H1 (cell line): ENCODE measurements at regions not wholly inside any gene's neighbourhood (a gene's known extent, or its start where the extent isn't known, plus 50 kb on each side); places are given as distances from the start of the nearest gene placed in this dataset.

ENCODE experiments used
- CTCF ChIA-PET: fragments of 300-600 bp; sonication (Branson Sonifier 250); formaldehyde crosslinking; loops from one replicate; lab custom pipeline; 2021; ENCODE audit not compliant: partially characterized antibody; lab: Charles Lee
- POLR2A ChIA-PET: fragments of 300-600 bp; sonication (Branson Sonifier 250); formaldehyde crosslinking; loops from one replicate; lab custom pipeline; 2021; ENCODE audit warnings: inconsistent platforms; ENCODE audit not compliant: partially characterized antibody; lab: Charles Lee
- DNase-seq, 2 experiments: peaks; one replicate each; pipeline versions ENCODE4 v3.0.0 to v3.0.0-alpha.2; 2010 to 2022; ENCODE audit warnings: low spot score in 2 of 2, low read depth in 1 of 2, mixed read lengths in 1 of 2
- FAIRE-seq: peaks from 2 replicates; lab custom pipeline; 2011; peaks lifted over from hg19 to GRCh38; lab: Jason Lieb, UNC
- H2AFZ ChIP-seq: 2 replicates; pipeline ENCODE4 v1.8.1; 2012; ENCODE audit warnings: low read length, inconsistent platforms
- H2AK5ac ChIP-seq: 2 replicates; pipeline ENCODE4 v1.6.1; 2013; ENCODE audit warnings: low read depth, low read length
- H2BK120ac ChIP-seq: replicated peaks from 2 replicates; pipeline ENCODE3; 2013; ENCODE audit warnings: low read depth, low read length, inconsistent platforms
- H2BK12ac ChIP-seq: 2 replicates; pipeline ENCODE4 v1.6.1; 2013; ENCODE audit warnings: low read depth, low read length
- H2BK15ac ChIP-seq: 2 replicates; pipeline ENCODE4 v1.6.1; 2013; ENCODE audit warnings: low read length
- H2BK20ac ChIP-seq: 2 replicates; pipeline ENCODE4 v1.6.1; 2013; ENCODE audit warnings: low read length
- H2BK5ac ChIP-seq: 2 replicates; pipeline ENCODE4 v1.6.1; 2013; ENCODE audit warnings: low read depth, low read length
- H3K14ac ChIP-seq: 2 replicates; pipeline ENCODE4 v1.6.1; 2013; ENCODE audit warnings: inconsistent platforms; ENCODE audit not compliant: insufficient read length
- H3K18ac ChIP-seq: 2 replicates; pipeline ENCODE4 v1.6.1; 2013; ENCODE audit warnings: low read length; ENCODE audit errors: extremely low read depth
- H3K23ac ChIP-seq: 2 replicates; pipeline ENCODE4 v1.6.1; 2013; ENCODE audit warnings: inconsistent platforms; ENCODE audit not compliant: insufficient read length
- H3K23me2 ChIP-seq: 2 replicates; pipeline ENCODE4 v1.6.1; 2013; ENCODE audit warnings: low read depth, low read length
- H3K27ac ChIP-seq: 2 replicates; pipeline ENCODE4 v1.6.1; 2011; ENCODE audit warnings: low read depth, low read length, inconsistent platforms
- H3K27me3 ChIP-seq, 4 experiments: replicated peaks in 1 of 4; 1 replicate in 1 of 4; 2 replicates in 3 of 4; pipeline versions ENCODE4 v1.6.1 to v1.8.1; 2011 to 2013; ENCODE audit warnings: low read length in 3 of 4, mild to moderate bottlenecking in 3 of 4, inconsistent platforms in 2 of 4, mixed read lengths in 2 of 4, moderate library complexity in 1 of 4; ENCODE audit not compliant: control insufficient read depth in 3 of 4, insufficient read depth in 3 of 4; ENCODE audit errors: extremely low read depth in 1 of 4
- H3K36me3 ChIP-seq, 4 experiments: 2 replicates each; pipeline versions ENCODE4 v1.6.1 to v1.8.1; 2011 to 2013; ENCODE audit warnings: mild to moderate bottlenecking in 4 of 4, low read length in 3 of 4, moderate library complexity in 2 of 4, control low read depth in 1 of 4, inconsistent platforms in 1 of 4; ENCODE audit not compliant: insufficient read depth in 4 of 4, control insufficient read depth in 2 of 4
- H3K4ac ChIP-seq: replicated peaks from 2 replicates; pipeline ENCODE3; 2013; ENCODE audit warnings: low read length, low read depth, mixed read lengths, inconsistent platforms; ENCODE audit not compliant: insufficient read length
- H3K4me1 ChIP-seq, 4 experiments: replicated peaks in 1 of 4; 1 replicate in 1 of 4; 2 replicates in 3 of 4; pipeline versions ENCODE4 v1.6.1 to v1.8.1; 2011 to 2013; ENCODE audit warnings: low read length in 3 of 4, inconsistent platforms in 2 of 4, mixed read lengths in 1 of 4; ENCODE audit not compliant: insufficient read depth in 4 of 4, control insufficient read depth in 3 of 4
- H3K4me2 ChIP-seq, 2 experiments: 2 replicates each; pipeline versions ENCODE4 v1.6.1 to v1.8.1; 2011 to 2013; ENCODE audit warnings: low read depth in 2 of 2, low read length in 2 of 2, control low read depth in 1 of 2, inconsistent platforms in 1 of 2, mild to moderate bottlenecking in 1 of 2; ENCODE audit not compliant: insufficient read depth in 1 of 2
- H3K4me3 ChIP-seq, 4 experiments: fragments of 200-600, 300-600 bp in 1 of 4; sonication (generic), shearing (Covaris generic), sonication (Bioruptor Twin) in 1 of 4; 2 replicates each; pipeline versions ENCODE4 v1.5.1 to v1.8.1; 2011 to 2016; ENCODE audit warnings: low read length in 4 of 4, low read depth in 3 of 4, control low read depth in 2 of 4, inconsistent platforms in 2 of 4, mild to moderate bottlenecking in 2 of 4, mixed read lengths in 1 of 4, moderate library complexity in 1 of 4; ENCODE audit not compliant: insufficient read depth in 2 of 4; ENCODE audit errors: extremely low read depth in 1 of 4
- H3K56ac ChIP-seq: replicated peaks from 2 replicates; pipeline ENCODE3; 2013; ENCODE audit warnings: low read depth, mild to moderate bottlenecking, mixed read lengths, low read length, inconsistent platforms; ENCODE audit not compliant: insufficient read length
- H3K79me1 ChIP-seq: 2 replicates; pipeline ENCODE4 v1.6.1; 2013; ENCODE audit warnings: low read depth, low read length, control low read depth
- H3K79me2 ChIP-seq, 2 experiments: 2 replicates each; pipeline versions ENCODE4 v1.6.1 to v1.8.1; 2012 to 2013; ENCODE audit warnings: low read length in 2 of 2, mild to moderate bottlenecking in 2 of 2, inconsistent platforms in 1 of 2; ENCODE audit not compliant: insufficient read depth in 2 of 2, control insufficient read depth in 1 of 2
- H3K9ac ChIP-seq, 4 experiments: replicated peaks in 1 of 4; 1 replicate in 1 of 4; 2 replicates in 3 of 4; pipeline versions ENCODE4 v1.6.1 to v1.8.1; 2011 to 2013; ENCODE audit warnings: low read depth in 3 of 4, low read length in 3 of 4, control low read depth in 2 of 4, mild to moderate bottlenecking in 2 of 4, moderate library complexity in 2 of 4, inconsistent platforms in 1 of 4; ENCODE audit errors: extremely low read depth in 1 of 4
- H3K9me3 ChIP-seq, 2 experiments: 2 replicates each; pipeline versions ENCODE4 v1.6.1 to v1.8.1; 2012 to 2013; ENCODE audit warnings: mild to moderate bottlenecking in 2 of 2, moderate library complexity in 2 of 2, control low read depth in 1 of 2, inconsistent platforms in 1 of 2, low read depth in 1 of 2, low read length in 1 of 2, mixed read lengths in 1 of 2; ENCODE audit not compliant: insufficient read depth in 2 of 2
- H4K20me1 ChIP-seq, 2 experiments: replicated peaks in 1 of 2; 2 replicates each; pipeline versions ENCODE3 to v1.8.1; 2011 to 2013; ENCODE audit warnings: inconsistent platforms in 2 of 2, low read length in 2 of 2, mild to moderate bottlenecking in 1 of 2; ENCODE audit not compliant: insufficient read depth in 2 of 2, control insufficient read depth in 1 of 2
- H4K5ac ChIP-seq: 2 replicates; pipeline ENCODE4 v1.6.1; 2013; ENCODE audit warnings: low read length, low read depth, mixed read lengths, inconsistent platforms; ENCODE audit not compliant: insufficient read length
- H4K8ac ChIP-seq: 2 replicates; pipeline ENCODE4 v1.8.0; 2013; ENCODE audit warnings: mild to moderate bottlenecking, moderate library complexity, low read length, inconsistent platforms; ENCODE audit not compliant: insufficient read depth; ENCODE audit errors: extremely low read depth
- H4K91ac ChIP-seq: replicated peaks from 2 replicates; pipeline ENCODE3; 2013; ENCODE audit warnings: low read length, mixed read lengths, inconsistent platforms; ENCODE audit not compliant: insufficient read length
- CBX8 ChIP-seq: fragments of 300-800, 300-1000 bp; sonication (generic); IDR thresholded peaks from 2 replicates; pipeline ENCODE4 v1.7.1; 2016; ENCODE audit warnings: low read depth, low read length, borderline replicate concordance
- CHD1 ChIP-seq: IDR thresholded peaks from 2 replicates; pipeline ENCODE4 v1.6.1; 2012; ENCODE audit warnings: low read depth, low read length, improper control_type of control experiment
- EP300 ChIP-seq, 2 experiments: IDR thresholded peaks; 1 replicate in 1 of 2; 2 replicates in 1 of 2; pipeline ENCODE4 v1.6.1; 2011 to 2012; ENCODE audit warnings: low read depth in 2 of 2, low read length in 2 of 2, mild to moderate bottlenecking in 2 of 2, borderline replicate concordance in 1 of 2, inconsistent platforms in 1 of 2, moderate library complexity in 1 of 2
- JUND ChIP-seq: IDR thresholded peaks from 2 replicates; pipeline ENCODE4 v1.6.1; 2011; ENCODE audit warnings: mild to moderate bottlenecking, improper control_type of control experiment, low read length
- NANOG ChIP-seq: IDR thresholded peaks from 2 replicates; pipeline ENCODE4 v1.6.1; 2011; ENCODE audit warnings: low read length, low read depth, mild to moderate bottlenecking, inconsistent platforms; ENCODE audit not compliant: insufficient read depth, poor library complexity, severe bottlenecking
- SIRT6 ChIP-seq: IDR thresholded peaks from one replicate; pipeline ENCODE4 v1.7.1; 2012; ENCODE audit warnings: low read length, inconsistent platforms
- SP4 ChIP-seq: IDR thresholded peaks from 2 replicates; pipeline ENCODE4 v1.6.1; 2012; ENCODE audit warnings: low read length, inconsistent platforms
- TBP ChIP-seq: IDR thresholded peaks from 2 replicates; pipeline ENCODE4 v1.6.1; 2011; ENCODE audit warnings: low read depth, low read length, improper control_type of control experiment
- TCF12 ChIP-seq: IDR thresholded peaks from 2 replicates; pipeline ENCODE4 v1.6.1; 2011; ENCODE audit warnings: low read depth, mild to moderate bottlenecking, low read length
- WGBS, 2 experiments: shearing (Covaris generic) in 1 of 2; methylation state at CpG; one replicate each; pipeline versions ENCODE4 v1.1.6 to v1.1.7; 2013 to 2015; ENCODE audit warnings: low lambda C conversion rate in 2 of 2, mixed read lengths in 2 of 2, inconsistent platforms in 1 of 2, low coverage in 1 of 2, missing lambda C conversion rate in 1 of 2; ENCODE audit not compliant: insufficient replicate concordance in 2 of 2, insufficient coverage in 1 of 2, insufficient read length in 1 of 2; ENCODE audit errors: extremely low coverage in 1 of 2, missing lambda C conversion rate in 1 of 2; 5-methylcytosine and 5-hydroxymethylcytosine counted together
- TF ChIP-seq, protein P1 (sequence below): IDR thresholded peaks from 2 replicates; pipeline ENCODE4 v1.6.1; 2012; ENCODE audit warnings: inconsistent platforms
- TF ChIP-seq, protein P2 (sequence below): IDR thresholded peaks from 2 replicates; pipeline ENCODE4 v1.6.1; 2011; ENCODE audit warnings: low read length, improper control_type of control experiment
- TF ChIP-seq, protein P3 (sequence below): IDR thresholded peaks from 2 replicates; pipeline ENCODE4 v1.6.1; 2012; ENCODE audit warnings: low read length, inconsistent platforms

DNA sequence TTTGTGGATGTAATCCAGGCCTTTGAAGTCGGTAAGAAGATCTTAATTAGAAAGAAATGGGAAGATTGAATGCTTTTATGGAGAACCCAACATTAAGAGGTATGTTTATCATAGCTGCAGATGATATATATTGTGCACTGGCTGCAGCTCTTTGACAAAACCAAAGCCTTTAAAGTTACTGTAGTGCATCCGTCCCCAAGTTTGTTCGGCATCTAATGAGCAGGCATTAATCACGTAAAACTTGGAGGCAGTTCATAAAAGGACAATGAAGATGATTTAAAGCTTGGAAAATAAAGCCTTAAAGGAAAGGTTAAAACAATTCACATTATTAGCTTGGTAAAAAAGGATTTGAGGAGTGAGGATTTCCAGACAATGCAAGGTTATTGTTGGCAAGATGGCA lies 150.8 kb upstream of the ARX start:
- Histone ChIP-seq H2AFZ (no peak overlapping the region), H3K27ac (no peak overlapping the region), H3K79me1 (no peaks in the 10 kb centered on the region), H3K14ac (no peak overlapping the region), H3K36me3 (no peaks in the 10 kb centered on the region), H3K27me3 (no peaks in the 10 kb centered on the region), H3K9me3 (no peaks in the 10 kb centered on the region), H2BK120ac (no peak overlapping the region), H4K20me1 (no peaks in the 10 kb centered on the region), H3K79me2 (no peaks in the 10 kb centered on the region), H3K56ac (no peak overlapping the region), H3K18ac (no peak overlapping the region), H4K8ac (no peak overlapping the region), H2BK20ac (no peak overlapping the region), H3K4me3 (no peak overlapping the region), H3K9ac (no peak overlapping the region), H2BK12ac (no peak overlapping the region), H2AK5ac (no peak overlapping the region), H4K5ac (no peak overlapping the region), H3K4me1 (no peaks in the 10 kb centered on the region), H3K23me2 (no peaks in the 10 kb centered on the region), H2BK5ac (no peak overlapping the region), H4K91ac (no peak overlapping the region), H3K4ac (no peak overlapping the region), H3K23ac (no peak overlapping the region), H3K4me2 (no peak overlapping the region), H2BK15ac (no peak overlapping the region)
- 87% methylated on average over 4 of the region's 4 CpGs; no CpG with 5 or more reads in 1 of the 2 experiments for WGBS, 2 experiments
- no peak for DNase-seq
- no peak for FAIRE-seq
- POLR2A ChIA-PET = no interaction called here
- CTCF ChIA-PET = no interaction called here
- no peak for TF ChIP-seq SP4
- no peak for TF ChIP-seq TCF12
- TF ChIP-seq, protein P1, sequence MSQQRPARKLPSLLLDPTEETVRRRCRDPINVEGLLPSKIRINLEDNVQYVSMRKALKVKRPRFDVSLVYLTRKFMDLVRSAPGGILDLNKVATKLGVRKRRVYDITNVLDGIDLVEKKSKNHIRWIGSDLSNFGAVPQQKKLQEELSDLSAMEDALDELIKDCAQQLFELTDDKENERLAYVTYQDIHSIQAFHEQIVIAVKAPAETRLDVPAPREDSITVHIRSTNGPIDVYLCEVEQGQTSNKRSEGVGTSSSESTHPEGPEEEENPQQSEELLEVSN = no peak
- TF ChIP-seq, protein P2, sequence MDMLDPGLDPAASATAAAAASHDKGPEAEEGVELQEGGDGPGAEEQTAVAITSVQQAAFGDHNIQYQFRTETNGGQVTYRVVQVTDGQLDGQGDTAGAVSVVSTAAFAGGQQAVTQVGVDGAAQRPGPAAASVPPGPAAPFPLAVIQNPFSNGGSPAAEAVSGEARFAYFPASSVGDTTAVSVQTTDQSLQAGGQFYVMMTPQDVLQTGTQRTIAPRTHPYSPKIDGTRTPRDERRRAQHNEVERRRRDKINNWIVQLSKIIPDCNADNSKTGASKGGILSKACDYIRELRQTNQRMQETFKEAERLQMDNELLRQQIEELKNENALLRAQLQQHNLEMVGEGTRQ = no peak
- no peak for TF ChIP-seq JUND
- TF ChIP-seq EP300 (IDR thresholded peaks at IDR 0.05; ENCODE audit: borderline replicate concordance in 1 of 2, low read depth in 2 of 2, low read length in 2 of 2) = no peak
- TF ChIP-seq CHD1 = no peak
- TF ChIP-seq, protein P3, sequence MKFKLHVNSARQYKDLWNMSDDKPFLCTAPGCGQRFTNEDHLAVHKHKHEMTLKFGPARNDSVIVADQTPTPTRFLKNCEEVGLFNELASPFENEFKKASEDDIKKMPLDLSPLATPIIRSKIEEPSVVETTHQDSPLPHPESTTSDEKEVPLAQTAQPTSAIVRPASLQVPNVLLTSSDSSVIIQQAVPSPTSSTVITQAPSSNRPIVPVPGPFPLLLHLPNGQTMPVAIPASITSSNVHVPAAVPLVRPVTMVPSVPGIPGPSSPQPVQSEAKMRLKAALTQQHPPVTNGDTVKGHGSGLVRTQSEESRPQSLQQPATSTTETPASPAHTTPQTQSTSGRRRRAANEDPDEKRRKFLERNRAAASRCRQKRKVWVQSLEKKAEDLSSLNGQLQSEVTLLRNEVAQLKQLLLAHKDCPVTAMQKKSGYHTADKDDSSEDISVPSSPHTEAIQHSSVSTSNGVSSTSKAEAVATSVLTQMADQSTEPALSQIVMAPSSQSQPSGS = no peak
- TF ChIP-seq NANOG = no peak
- no peak for TF ChIP-seq SIRT6
- no peak for TF ChIP-seq TBP
- TF ChIP-seq CBX8 = no peak
